ENCODE measurements at regions not wholly inside any gene's neighbourhood (a gene's known extent, or its start where the extent isn't known, plus 50 kb on each side); places are given as distances from the start of the nearest gene placed in this dataset.

- peaks cover 0 to 19% (median 4%) of the 10 kb centered on the region in 3 donors for H3K27me3 ChIP-seq (ENCODE audit: control insufficient read depth in 3 of 3, insufficient read depth in 3 of 3, low read length in 3 of 3)
- H3K9me3 ChIP-seq (ENCODE audit: control insufficient read depth in 3 of 3, low read length in 3 of 3): no peaks in the 10 kb centered on the region
- H3K4me1 ChIP-seq (ENCODE audit: control insufficient read depth in 3 of 3, insufficient read depth in 3 of 3, low read length in 3 of 3): no peaks in the 10 kb centered on the region
- H3K4me3 ChIP-seq (ENCODE audit: low read length in 3 of 3): no peak overlapping the region
- H3K36me3 ChIP-seq (ENCODE audit: control insufficient read depth in 3 of 3, insufficient read depth in 3 of 3, low read length in 3 of 3): no peaks in the 10 kb centered on the region
- H3K9ac ChIP-seq (ENCODE audit: low read depth in 1 of 3, low read length in 3 of 3): no peak overlapping the region
- H3K27ac ChIP-seq (ENCODE audit: low read depth, low read length): no peak overlapping the region
Measured at GRCh38 chr12:125299840-125300239, 234.6 kb downstream of the AACS start.

DNA sequence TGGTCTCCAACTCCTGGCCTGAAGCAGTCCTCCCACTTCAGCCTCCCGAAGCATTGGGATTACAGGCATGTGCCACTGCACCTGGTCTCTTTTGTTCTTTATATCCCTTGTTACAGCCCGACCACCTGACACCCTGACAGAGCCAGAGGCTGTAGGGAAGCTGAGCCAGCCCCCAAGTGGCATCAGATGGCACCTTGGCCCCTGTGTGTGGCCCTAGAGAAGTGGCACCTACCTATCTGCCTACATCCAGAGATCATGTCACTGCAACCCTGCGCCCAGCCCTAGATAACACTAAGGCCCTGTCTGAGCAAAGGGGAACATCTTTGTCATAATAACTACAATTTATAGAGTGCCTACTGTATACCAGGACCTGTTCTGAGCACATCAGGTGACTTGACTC is 235.0 kb downstream of the AACS start:
- Histone ChIP-seq H3K4me1 (ENCODE audit: control insufficient read depth in 3 of 3, insufficient read depth in 3 of 3, low read length in 3 of 3) (no peaks in the 10 kb centered on the region), H3K27me3 (ENCODE audit: control insufficient read depth in 3 of 3, insufficient read depth in 3 of 3, low read length in 3 of 3) (peaks cover 0 to 18% (median 4%) of the 10 kb centered on the region in 3 donors), H3K4me3 (ENCODE audit: low read length in 3 of 3) (no peak overlapping the region), H3K27ac (ENCODE audit: low read depth, low read length) (no peak overlapping the region), H3K36me3 (ENCODE audit: control insufficient read depth in 3 of 3, insufficient read depth in 3 of 3, low read length in 3 of 3) (no peaks in the 10 kb centered on the region), H3K9ac (ENCODE audit: low read depth in 1 of 3, low read length in 3 of 3) (no peak overlapping the region), H3K9me3 (ENCODE audit: control insufficient read depth in 3 of 3, low read length in 3 of 3) (no peaks in the 10 kb centered on the region)

GRCh38 chr12:125303337-125303736 is 238.1 kb downstream of the AACS start:
- no peak overlapping the region for H3K27ac ChIP-seq (ENCODE audit: low read depth, low read length)
- peaks cover 0 to 6% (median 0%) of the 10 kb centered on the region in 3 donors for H3K27me3 ChIP-seq (ENCODE audit: control insufficient read depth in 3 of 3, insufficient read depth in 3 of 3, low read length in 3 of 3)
- H3K9ac ChIP-seq (ENCODE audit: low read depth in 1 of 3, low read length in 3 of 3): no peak overlapping the region
- no peak overlapping the region for H3K4me3 ChIP-seq (ENCODE audit: low read length in 3 of 3)
- no peaks in the 10 kb centered on the region for H3K4me1 ChIP-seq (ENCODE audit: control insufficient read depth in 3 of 3, insufficient read depth in 3 of 3, low read length in 3 of 3)
- no peaks in the 10 kb centered on the region for H3K9me3 ChIP-seq (ENCODE audit: control insufficient read depth in 3 of 3, low read length in 3 of 3)
- H3K36me3 ChIP-seq (ENCODE audit: control insufficient read depth in 3 of 3, insufficient read depth in 3 of 3, low read length in 3 of 3): no peaks in the 10 kb centered on the region

DNA sequence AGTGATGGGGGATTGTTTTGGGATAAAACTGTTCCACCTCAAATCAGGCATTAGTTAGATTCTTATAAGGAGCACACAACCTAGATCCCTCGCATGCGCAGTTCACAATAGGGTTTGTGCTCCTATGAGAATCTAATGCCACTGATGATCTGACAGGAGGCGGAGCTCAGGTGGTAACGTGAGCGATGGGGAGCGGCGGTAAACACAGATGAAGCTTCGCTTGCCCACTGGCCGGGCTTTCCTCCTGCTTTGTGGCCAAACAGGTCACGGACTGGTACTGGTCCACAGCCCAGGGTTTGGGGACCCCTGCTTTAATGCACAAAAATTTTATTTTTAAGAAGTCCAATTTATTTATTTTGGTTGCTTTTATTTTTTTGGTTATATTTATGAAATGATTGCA is 238.8 kb downstream of the AACS start:
- no peaks in the 10 kb centered on the region for H3K36me3 ChIP-seq (ENCODE audit: control insufficient read depth in 3 of 3, insufficient read depth in 3 of 3, low read length in 3 of 3)
- H3K9ac ChIP-seq (ENCODE audit: low read depth in 1 of 3, low read length in 3 of 3): no peak overlapping the region
- no peak overlapping the region for H3K4me3 ChIP-seq (ENCODE audit: low read length in 3 of 3)
- H3K27ac ChIP-seq (ENCODE audit: low read depth, low read length): no peak overlapping the region
- no peaks in the 10 kb centered on the region for H3K4me1 ChIP-seq (ENCODE audit: control insufficient read depth in 3 of 3, insufficient read depth in 3 of 3, low read length in 3 of 3)
- peaks cover 0 to 6% (median 0%) of the 10 kb centered on the region in 3 donors for H3K27me3 ChIP-seq (ENCODE audit: control insufficient read depth in 3 of 3, insufficient read depth in 3 of 3, low read length in 3 of 3)
- H3K9me3 ChIP-seq (ENCODE audit: control insufficient read depth in 3 of 3, low read length in 3 of 3): peaks cover 0 to 2% (median 0%) of the 10 kb centered on the region in 3 donors

DNA sequence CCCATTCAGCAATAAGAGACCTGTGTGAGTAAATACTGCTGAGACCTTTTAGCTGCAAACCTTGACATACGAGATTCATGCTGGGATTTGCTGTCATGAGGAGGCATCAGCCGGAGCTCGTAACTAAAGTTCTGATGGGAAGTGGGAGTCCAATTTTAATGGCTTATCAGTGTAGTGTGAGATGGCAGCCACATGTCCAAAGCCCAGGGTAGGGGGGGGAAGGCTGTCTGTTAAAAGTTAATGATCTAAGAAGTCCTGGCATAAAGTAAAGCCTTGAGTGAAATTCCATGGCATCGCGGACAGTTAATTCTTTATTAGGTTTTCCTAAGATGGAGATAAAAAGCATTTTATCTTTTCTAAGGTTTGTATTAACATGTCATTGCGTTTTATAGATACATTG is 240.0 kb downstream of the AACS start:
- no peak overlapping the region for H3K9ac ChIP-seq (ENCODE audit: low read depth in 1 of 3, low read length in 3 of 3)

DNA sequence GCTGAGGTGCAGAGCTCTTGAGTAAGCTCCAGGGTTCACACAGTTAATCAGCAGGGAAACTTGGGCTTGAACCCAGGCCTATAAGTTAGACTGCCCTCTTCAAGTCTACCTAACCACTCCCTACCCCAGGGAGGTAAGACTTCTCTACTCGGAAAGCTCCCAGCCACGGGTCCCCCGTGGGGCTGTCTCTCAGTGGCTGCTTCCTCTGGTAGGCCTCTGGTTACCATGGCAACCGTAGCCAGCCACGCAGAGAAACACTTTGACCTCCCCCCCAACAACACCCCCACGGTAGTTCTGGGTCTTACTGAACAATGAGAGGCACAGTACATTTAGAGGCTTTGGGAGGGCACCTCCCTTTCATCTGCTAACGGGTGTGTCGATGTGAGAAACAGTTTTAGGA is 245.2 kb downstream of the AACS start:
- no peaks in the 10 kb centered on the region for H3K4me1 ChIP-seq (ENCODE audit: control insufficient read depth in 3 of 3, insufficient read depth in 3 of 3, low read length in 3 of 3)
- no peaks in the 10 kb centered on the region for H3K36me3 ChIP-seq (ENCODE audit: control insufficient read depth in 3 of 3, insufficient read depth in 3 of 3, low read length in 3 of 3)
- no peak overlapping the region for H3K4me3 ChIP-seq (ENCODE audit: low read length in 3 of 3)
- peaks cover 0 to 3% (median 3%) of the 10 kb centered on the region in 3 donors for H3K9me3 ChIP-seq (ENCODE audit: control insufficient read depth in 3 of 3, low read length in 3 of 3)
- peaks cover 0 to 9% (median 0%) of the 10 kb centered on the region in 3 donors for H3K27me3 ChIP-seq (ENCODE audit: control insufficient read depth in 3 of 3, insufficient read depth in 3 of 3, low read length in 3 of 3)
- no peak overlapping the region for H3K9ac ChIP-seq (ENCODE audit: low read depth in 1 of 3, low read length in 3 of 3)
- no peak overlapping the region for H3K27ac ChIP-seq (ENCODE audit: low read depth, low read length)

More for the DNA sequence above, 240.0 kb downstream of the AACS start:
- Histone ChIP-seq H3K36me3 (ENCODE audit: control insufficient read depth in 3 of 3, insufficient read depth in 3 of 3, low read length in 3 of 3) (no peaks in the 10 kb centered on the region), H3K4me1 (ENCODE audit: control insufficient read depth in 3 of 3, insufficient read depth in 3 of 3, low read length in 3 of 3) (no peaks in the 10 kb centered on the region), H3K9me3 (ENCODE audit: control insufficient read depth in 3 of 3, low read length in 3 of 3) (peaks cover 0 to 3% (median 3%) of the 10 kb centered on the region in 3 donors), H3K27ac (ENCODE audit: low read depth, low read length) (no peak overlapping the region), H3K4me3 (ENCODE audit: low read length in 3 of 3) (no peak overlapping the region), H3K27me3 (ENCODE audit: control insufficient read depth in 3 of 3, insufficient read depth in 3 of 3, low read length in 3 of 3) (peaks cover 0 to under 1% (median 0%) of the 10 kb centered on the region in 3 donors)

GRCh38 chr12:125311050-125311449 is 245.8 kb downstream of the AACS start:
- Histone ChIP-seq H3K9me3 (ENCODE audit: control insufficient read depth in 3 of 3, low read length in 3 of 3) (peaks cover 0 to 3% (median 3%) of the 10 kb centered on the region in 3 donors), H3K4me3 (ENCODE audit: low read length in 3 of 3) (no peak overlapping the region), H3K27me3 (ENCODE audit: control insufficient read depth in 3 of 3, insufficient read depth in 3 of 3, low read length in 3 of 3) (peaks cover 0 to 15% (median 0%) of the 10 kb centered on the region in 3 donors), H3K9ac (ENCODE audit: low read depth in 1 of 3, low read length in 3 of 3) (no peak overlapping the region), H3K27ac (ENCODE audit: low read depth, low read length) (no peak overlapping the region), H3K4me1 (ENCODE audit: control insufficient read depth in 3 of 3, insufficient read depth in 3 of 3, low read length in 3 of 3) (no peaks in the 10 kb centered on the region), H3K36me3 (ENCODE audit: control insufficient read depth in 3 of 3, insufficient read depth in 3 of 3, low read length in 3 of 3) (no peaks in the 10 kb centered on the region)

DNA sequence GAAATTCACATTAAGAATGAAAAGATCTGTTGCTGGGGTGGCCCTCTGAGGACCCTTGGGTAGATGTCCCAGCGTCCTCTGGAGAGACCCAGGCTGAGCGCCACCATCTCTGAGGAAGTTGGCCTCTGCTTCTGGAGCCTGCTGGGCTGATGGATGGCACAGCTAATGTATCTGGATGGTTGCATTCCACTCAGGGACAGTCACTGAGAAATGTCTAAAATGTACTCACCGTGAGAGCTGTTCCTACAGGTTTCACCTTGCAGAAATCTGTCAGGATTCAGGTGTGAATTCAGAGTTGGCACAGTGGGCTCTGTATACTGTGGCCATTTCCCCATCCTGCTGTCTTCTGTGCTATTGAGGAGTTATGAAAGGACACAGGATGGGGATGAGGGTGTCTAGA is 247.2 kb downstream of the AACS start:
- no peak overlapping the region for H3K27ac ChIP-seq (ENCODE audit: low read depth, low read length)
- no peaks in the 10 kb centered on the region for H3K4me1 ChIP-seq (ENCODE audit: control insufficient read depth in 3 of 3, insufficient read depth in 3 of 3, low read length in 3 of 3)
- no peak overlapping the region for H3K4me3 ChIP-seq (ENCODE audit: low read length in 3 of 3)
- H3K9ac ChIP-seq (ENCODE audit: low read depth in 1 of 3, low read length in 3 of 3): no peak overlapping the region
- H3K27me3 ChIP-seq (ENCODE audit: control insufficient read depth in 3 of 3, insufficient read depth in 3 of 3, low read length in 3 of 3): peaks cover 0 to 19% (median 0%) of the 10 kb centered on the region in 3 donors
- peaks cover 0 to 3% (median 3%) of the 10 kb centered on the region in 3 donors for H3K9me3 ChIP-seq (ENCODE audit: control insufficient read depth in 3 of 3, low read length in 3 of 3)
- no peaks in the 10 kb centered on the region for H3K36me3 ChIP-seq (ENCODE audit: control insufficient read depth in 3 of 3, insufficient read depth in 3 of 3, low read length in 3 of 3)

GRCh38 chr12:125314051-125314755 is 249.0 kb downstream of the AACS start:
- Histone ChIP-seq H3K4me3 (ENCODE audit: low read length in 3 of 3) (no peak overlapping the region), H3K36me3 (ENCODE audit: control insufficient read depth in 3 of 3, insufficient read depth in 3 of 3, low read length in 3 of 3) (no peaks in the 10 kb centered on the region), H3K27ac (ENCODE audit: low read depth, low read length) (no peak overlapping the region), H3K9me3 (ENCODE audit: control insufficient read depth in 3 of 3, low read length in 3 of 3) (peaks cover 0 to 5% (median 0%) of the 10 kb centered on the region in 3 donors), H3K27me3 (ENCODE audit: control insufficient read depth in 3 of 3, insufficient read depth in 3 of 3, low read length in 3 of 3) (peaks cover 0 to 19% (median 0%) of the 10 kb centered on the region in 3 donors), H3K4me1 (ENCODE audit: control insufficient read depth in 3 of 3, insufficient read depth in 3 of 3, low read length in 3 of 3) (no peaks in the 10 kb centered on the region), H3K9ac (ENCODE audit: low read depth in 1 of 3, low read length in 3 of 3) (no peak overlapping the region)

- no peak overlapping the region for H3K4me3 ChIP-seq (ENCODE audit: low read length in 3 of 3)
- H3K27me3 ChIP-seq (ENCODE audit: control insufficient read depth in 3 of 3, insufficient read depth in 3 of 3, low read length in 3 of 3): peaks cover 0 to 19% (median 0%) of the 10 kb centered on the region in 3 donors
- H3K4me1 ChIP-seq (ENCODE audit: control insufficient read depth in 3 of 3, insufficient read depth in 3 of 3, low read length in 3 of 3): no peaks in the 10 kb centered on the region
- H3K36me3 ChIP-seq (ENCODE audit: control insufficient read depth in 3 of 3, insufficient read depth in 3 of 3, low read length in 3 of 3): no peaks in the 10 kb centered on the region
- peaks cover 0 to 3% (median 0%) of the 10 kb centered on the region in 3 donors for H3K9me3 ChIP-seq (ENCODE audit: control insufficient read depth in 3 of 3, low read length in 3 of 3)
- no peak overlapping the region for H3K9ac ChIP-seq (ENCODE audit: low read depth in 1 of 3, low read length in 3 of 3)
- H3K27ac ChIP-seq (ENCODE audit: low read depth, low read length): no peak overlapping the region
Measured at GRCh38 chr12:125315771-125316170, 250.5 kb downstream of the AACS start.

Data from skeletal muscle tissue (tissue), 3 donors.